ENCODE measurements at regions not wholly inside any gene's neighbourhood (a gene's known extent, or its start where the extent isn't known, plus 50 kb on each side); places are given as distances from the start of the nearest gene placed in this dataset.

GRCh38 chr2:166614503-166614902 is 120.5 kb upstream of the SCN7A start:
- Histone ChIP-seq H3K4me1 (no peaks in the 10 kb centered on the region), H3K27me3 (ENCODE audit: low read depth) (no peaks in the 10 kb centered on the region), H3K4me3 (no peak overlapping the region), H3K27ac (no peak overlapping the region), H3K9me3 (no peaks in the 10 kb centered on the region), H3K36me3 (no peaks in the 10 kb centered on the region)
- TF ChIP-seq, protein P1, sequence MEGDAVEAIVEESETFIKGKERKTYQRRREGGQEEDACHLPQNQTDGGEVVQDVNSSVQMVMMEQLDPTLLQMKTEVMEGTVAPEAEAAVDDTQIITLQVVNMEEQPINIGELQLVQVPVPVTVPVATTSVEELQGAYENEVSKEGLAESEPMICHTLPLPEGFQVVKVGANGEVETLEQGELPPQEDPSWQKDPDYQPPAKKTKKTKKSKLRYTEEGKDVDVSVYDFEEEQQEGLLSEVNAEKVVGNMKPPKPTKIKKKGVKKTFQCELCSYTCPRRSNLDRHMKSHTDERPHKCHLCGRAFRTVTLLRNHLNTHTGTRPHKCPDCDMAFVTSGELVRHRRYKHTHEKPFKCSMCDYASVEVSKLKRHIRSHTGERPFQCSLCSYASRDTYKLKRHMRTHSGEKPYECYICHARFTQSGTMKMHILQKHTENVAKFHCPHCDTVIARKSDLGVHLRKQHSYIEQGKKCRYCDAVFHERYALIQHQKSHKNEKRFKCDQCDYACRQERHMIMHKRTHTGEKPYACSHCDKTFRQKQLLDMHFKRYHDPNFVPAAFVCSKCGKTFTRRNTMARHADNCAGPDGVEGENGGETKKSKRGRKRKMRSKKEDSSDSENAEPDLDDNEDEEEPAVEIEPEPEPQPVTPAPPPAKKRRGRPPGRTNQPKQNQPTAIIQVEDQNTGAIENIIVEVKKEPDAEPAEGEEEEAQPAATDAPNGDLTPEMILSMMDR (IDR thresholded peaks at IDR 0.05) = no peak
- ATAC-seq (no peak), DNase-seq (no peak)
- intact Hi-C loops (cut with DNase I) = no loop called here

DNA sequence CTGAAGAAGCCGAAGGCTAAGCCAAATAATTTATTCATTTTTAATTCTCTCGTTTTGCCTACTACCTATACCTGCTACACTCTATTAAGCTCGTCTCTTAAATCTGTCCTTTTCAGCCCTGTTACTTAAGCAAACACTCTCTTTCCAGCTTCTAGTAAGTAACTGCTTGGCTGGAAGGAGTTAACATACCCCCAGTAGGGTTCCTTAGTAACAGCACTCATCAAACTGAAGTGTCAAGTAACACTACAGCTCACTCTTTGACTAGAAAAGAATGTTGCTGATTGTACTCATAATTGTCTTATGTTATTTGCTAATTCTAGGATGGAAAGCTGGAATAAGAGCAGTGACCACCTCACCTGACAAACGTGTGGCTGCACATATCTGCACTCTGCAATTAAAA is 120.0 kb upstream of the SCN7A start:
- TF ChIP-seq, protein P1 (IDR thresholded peaks at IDR 0.05) = no peak
- intact Hi-C loops (cut with DNase I) = no loop called here
- Histone ChIP-seq H3K9me3 (no peaks in the 10 kb centered on the region), H3K4me3 (no peak overlapping the region), H3K36me3 (no peaks in the 10 kb centered on the region), H3K27ac (no peak overlapping the region), H3K4me1 (no peaks in the 10 kb centered on the region), H3K27me3 (ENCODE audit: low read depth) (no peaks in the 10 kb centered on the region)
- ATAC-seq (no peak), DNase-seq (no peak)

DNA sequence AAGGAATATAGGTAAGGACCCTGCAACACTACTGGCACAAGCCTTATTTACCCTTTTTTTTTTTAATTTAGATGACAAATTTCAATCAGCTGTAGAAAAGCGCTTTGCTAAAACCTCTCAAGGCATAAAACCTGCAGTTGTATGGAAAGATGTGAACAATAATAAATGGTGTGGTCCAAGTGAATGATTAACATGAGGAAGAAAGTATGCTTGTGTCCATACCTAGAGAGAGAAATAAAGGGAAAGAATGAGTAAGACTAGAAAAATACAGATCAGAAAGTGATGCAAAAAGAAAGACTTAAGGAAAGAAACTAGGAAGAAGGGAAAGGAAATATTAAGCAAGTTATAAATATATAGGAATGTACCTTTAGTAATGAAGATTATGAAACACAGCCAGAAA is 119.2 kb upstream of the SCN7A start:
- ATAC-seq (no peak), DNase-seq (no peak)
- Histone ChIP-seq H3K9me3 (no peaks in the 10 kb centered on the region), H3K36me3 (no peaks in the 10 kb centered on the region), H3K4me3 (no peak overlapping the region), H3K27ac (no peak overlapping the region), H3K4me1 (no peaks in the 10 kb centered on the region), H3K27me3 (ENCODE audit: low read depth) (no peaks in the 10 kb centered on the region)
- TF ChIP-seq, protein P1 (IDR thresholded peaks at IDR 0.05) = no peak
- intact Hi-C loops (cut with DNase I) = no loop called here

DNA sequence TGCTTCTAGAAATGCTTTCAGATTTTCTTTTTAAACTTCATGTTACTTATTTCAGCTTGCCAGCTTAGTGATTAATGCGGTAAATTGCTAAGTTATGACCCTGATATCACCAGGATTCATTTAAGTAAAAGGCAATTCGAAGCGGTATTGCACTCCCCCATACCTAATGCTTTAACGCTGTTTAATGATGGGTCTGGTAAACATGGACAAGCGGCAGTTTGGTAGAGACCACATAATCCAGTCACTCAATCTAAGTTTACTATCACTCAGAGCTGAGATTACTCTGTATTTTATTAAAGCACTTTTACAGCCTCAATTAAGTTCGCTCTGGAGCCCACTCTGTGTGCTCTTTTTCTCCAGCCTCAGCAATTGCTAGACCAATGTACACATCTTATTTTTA is 118.2 kb upstream of the SCN7A start:
- Histone ChIP-seq H3K27ac (no peak overlapping the region), H3K4me1 (no peaks in the 10 kb centered on the region), H3K4me3 (no peak overlapping the region), H3K27me3 (ENCODE audit: low read depth) (no peaks in the 10 kb centered on the region), H3K36me3 (no peaks in the 10 kb centered on the region), H3K9me3 (no peaks in the 10 kb centered on the region)
- no peak for DNase-seq
- intact Hi-C loops (cut with DNase I) = no loop called here
- ATAC-seq = no peak
- TF ChIP-seq, protein P1 (IDR thresholded peaks at IDR 0.05) = no peak

DNA sequence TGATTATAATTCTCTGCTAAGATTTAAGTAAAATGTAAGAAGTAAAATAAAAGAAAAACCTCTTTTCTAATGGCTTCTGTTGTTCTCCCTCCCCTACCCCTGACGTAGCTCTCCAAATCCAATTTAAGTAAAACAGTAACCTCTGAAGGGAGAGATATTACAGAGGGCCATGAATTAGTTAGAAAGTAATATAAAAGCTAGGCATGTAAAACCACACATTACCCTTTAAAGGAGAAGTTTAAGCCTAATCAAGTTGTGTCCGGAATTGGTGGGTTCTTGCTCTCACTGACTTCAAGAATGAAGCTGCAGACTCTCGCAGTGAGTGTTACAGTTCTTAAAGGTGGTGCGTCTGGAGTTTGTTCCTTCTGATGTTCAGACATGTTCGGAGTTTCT is 116.9 kb upstream of the SCN7A start:
- Histone ChIP-seq H3K4me3 (no peak overlapping the region), H3K27ac (no peak overlapping the region)
- TF ChIP-seq, protein P1 (IDR thresholded peaks at IDR 0.05) = no peak

More for the DNA sequence above, 116.9 kb upstream of the SCN7A start:
- Histone ChIP-seq H3K36me3 (no peaks in the 10 kb centered on the region), H3K4me1 (no peaks in the 10 kb centered on the region), H3K9me3 (no peaks in the 10 kb centered on the region), H3K27me3 (ENCODE audit: low read depth) (no peaks in the 10 kb centered on the region)
- no peak for DNase-seq
- ATAC-seq = no peak
- intact Hi-C loops (cut with DNase I) = no loop called here

All from lower lobe of right lung (tissue), 2 donors.